ENCODE measurements at regions not wholly inside any gene's neighbourhood (a gene's known extent, or its start where the extent isn't known, plus 50 kb on each side); places are given as distances from the start of the nearest gene placed in this dataset.

- TF ChIP-seq, protein P1, sequence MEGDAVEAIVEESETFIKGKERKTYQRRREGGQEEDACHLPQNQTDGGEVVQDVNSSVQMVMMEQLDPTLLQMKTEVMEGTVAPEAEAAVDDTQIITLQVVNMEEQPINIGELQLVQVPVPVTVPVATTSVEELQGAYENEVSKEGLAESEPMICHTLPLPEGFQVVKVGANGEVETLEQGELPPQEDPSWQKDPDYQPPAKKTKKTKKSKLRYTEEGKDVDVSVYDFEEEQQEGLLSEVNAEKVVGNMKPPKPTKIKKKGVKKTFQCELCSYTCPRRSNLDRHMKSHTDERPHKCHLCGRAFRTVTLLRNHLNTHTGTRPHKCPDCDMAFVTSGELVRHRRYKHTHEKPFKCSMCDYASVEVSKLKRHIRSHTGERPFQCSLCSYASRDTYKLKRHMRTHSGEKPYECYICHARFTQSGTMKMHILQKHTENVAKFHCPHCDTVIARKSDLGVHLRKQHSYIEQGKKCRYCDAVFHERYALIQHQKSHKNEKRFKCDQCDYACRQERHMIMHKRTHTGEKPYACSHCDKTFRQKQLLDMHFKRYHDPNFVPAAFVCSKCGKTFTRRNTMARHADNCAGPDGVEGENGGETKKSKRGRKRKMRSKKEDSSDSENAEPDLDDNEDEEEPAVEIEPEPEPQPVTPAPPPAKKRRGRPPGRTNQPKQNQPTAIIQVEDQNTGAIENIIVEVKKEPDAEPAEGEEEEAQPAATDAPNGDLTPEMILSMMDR (IDR thresholded peaks at IDR 0.05): no peak
- no peak for TF ChIP-seq POLR2A (IDR thresholded peaks at IDR 0.05)
These were observed 979.6 kb downstream of the DTWD2 start for GRCh38 chr5:118008779-118009178.

Data from Peyer's patch (tissue), 4 donors.